OCI-LY7 (cell line): ENCODE measurements at regions not wholly inside any gene's neighbourhood (a gene's known extent, or its start where the extent isn't known, plus 50 kb on each side); places are given as distances from the start of the nearest gene placed in this dataset.

Source experiments
- BruUV-seq: library from RNA; stranded (reverse); fragments of 400-500 nt; replicated peaks from 2 replicates; lab custom pipeline; 2021; lab: Mats Ljungman, UMichigan
- CTCF ChIA-PET: fragments of 300-600 bp; sonication (Branson Sonifier 250); formaldehyde crosslinking; loops from one replicate; lab custom pipeline; 2022; ENCODE audit warnings: antibody characterized with exemption; ENCODE audit not compliant: unreplicated experiment; lab: Charles Lee
- POLR2A ChIA-PET: fragments of 300-600 bp; sonication (Branson Sonifier 250); formaldehyde crosslinking; loops from one replicate; lab custom pipeline; 2022; ENCODE audit warnings: antibody characterized with exemption; lab: Charles Lee
- DNase-seq: peaks from one replicate; pipeline ENCODE4 v3.0.0-alpha.2; 2015; ENCODE audit warnings: low spot score
- H2AFZ ChIP-seq: fragments of 200-600 bp; sonication (generic), shearing (Covaris generic); 2 replicates; pipeline ENCODE4 v1.6.1; 2014; ENCODE audit warnings: mild to moderate bottlenecking, antibody characterized with exemption, low read length, moderate library complexity
- H3K27ac ChIP-seq: fragments of 200-600 bp; sonication (generic); 2 replicates; pipeline ENCODE4 v1.5.1; 2014; ENCODE audit warnings: mixed run types, low read depth, mild to moderate bottlenecking, moderate library complexity, low read length, inconsistent platforms; ENCODE audit not compliant: poor library complexity, severe bottlenecking
- H3K36me3 ChIP-seq: fragments of 200-600 bp; sonication (generic); 2 replicates; pipeline ENCODE4 v1.6.1; 2014; ENCODE audit warnings: mild to moderate bottlenecking, antibody characterized with exemption, low read length, moderate library complexity, mixed read lengths; ENCODE audit not compliant: insufficient read depth
- H3K4me1 ChIP-seq: fragments of 200-600 bp; sonication (generic); 2 replicates; pipeline ENCODE4 v1.5.1; 2014; ENCODE audit warnings: mild to moderate bottlenecking, low read length; ENCODE audit not compliant: insufficient read depth, poor library complexity, severe bottlenecking
- H3K4me2 ChIP-seq: fragments of 200-600 bp; sonication (generic); 2 replicates; pipeline ENCODE4 v1.6.1; 2014; ENCODE audit warnings: mild to moderate bottlenecking, low read length
- H3K4me3 ChIP-seq: fragments of 200-600 bp; sonication (generic); 2 replicates; pipeline ENCODE4 v1.5.1; 2014; ENCODE audit warnings: mild to moderate bottlenecking, low read depth, low read length; ENCODE audit not compliant: poor library complexity, severe bottlenecking
- H3K79me2 ChIP-seq: fragments of 200-600 bp; sonication (generic); 2 replicates; pipeline ENCODE4 v1.6.1; 2016; ENCODE audit warnings: low read depth, mild to moderate bottlenecking, low read length, moderate library complexity, mixed read lengths; ENCODE audit not compliant: insufficient read depth
- H3K9me2 ChIP-seq: fragments of 200-600 bp; sonication (generic); 2 replicates; pipeline ENCODE4 v1.6.1; 2016; ENCODE audit warnings: mild to moderate bottlenecking, low read length, mixed read lengths; ENCODE audit not compliant: insufficient read depth
- H3K9me3 ChIP-seq: fragments of 200-600 bp; sonication (generic); 2 replicates; pipeline ENCODE4 v1.6.1; 2014; ENCODE audit warnings: mild to moderate bottlenecking, mixed run types, low read length, mixed read lengths
- H4K20me1 ChIP-seq: fragments of 200-600 bp; sonication (generic); 2 replicates; pipeline ENCODE4 v1.6.1; 2014; ENCODE audit warnings: mild to moderate bottlenecking, antibody characterized with exemption, low read length, moderate library complexity, mixed read lengths; ENCODE audit not compliant: insufficient read depth
- EZH2phosphoT487 ChIP-seq: fragments of 200-600 bp; sonication (generic); IDR thresholded peaks from 2 replicates; pipeline ENCODE4 v1.6.1; 2018; ENCODE audit warnings: low read depth, borderline replicate concordance, mild to moderate bottlenecking, mixed run types, antibody characterized with exemption, low read length, moderate library complexity, mixed read lengths
- intact Hi-C: fragments of 100-400 bp; cut with micrococcal nuclease; formaldehyde crosslinking; loops from one replicate; pipeline ENCODE4 v1.10.0; 2022; ENCODE audit not compliant: unreplicated experiment
- TF ChIP-seq, protein P1 (sequence below): fragments of 200-600 bp; sonication (generic); conservative IDR thresholded peaks from 2 replicates; pipeline ENCODE4 v1.5.1; 2014; ENCODE audit warnings: mild to moderate bottlenecking, antibody characterized with exemption, low read length, moderate library complexity, mixed read lengths

DNA sequence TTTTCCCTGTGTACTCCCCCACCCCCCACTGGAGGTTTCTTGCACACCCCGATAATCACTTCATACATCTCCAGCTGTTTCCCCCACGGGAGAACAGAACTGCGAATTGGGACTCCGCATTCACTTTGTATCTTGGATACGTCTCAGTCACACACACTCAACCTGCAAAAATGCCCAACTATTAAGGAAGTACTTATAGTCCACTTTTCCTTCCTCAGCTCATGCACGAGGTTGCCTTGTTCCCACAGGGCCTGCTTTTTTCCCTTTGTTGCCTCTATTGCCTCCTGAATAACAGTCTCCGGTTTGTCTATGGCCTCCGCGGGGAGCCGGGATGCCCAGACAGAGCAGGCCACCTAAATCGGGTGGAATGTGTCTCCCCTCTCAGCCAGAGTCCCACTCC is 282.3 kb downstream of the PYDC2 start:
- DNase-seq, result no peak
- H4K20me1 ChIP-seq, result no peaks in the 10 kb centered on the region
- CTCF ChIA-PET, result no interaction called here
- H3K9me3 ChIP-seq, result no peaks in the 10 kb centered on the region
- no peak overlapping the region for H3K4me3 ChIP-seq
- no peak for TF ChIP-seq EZH2phosphoT487
- TF ChIP-seq, protein P1, sequence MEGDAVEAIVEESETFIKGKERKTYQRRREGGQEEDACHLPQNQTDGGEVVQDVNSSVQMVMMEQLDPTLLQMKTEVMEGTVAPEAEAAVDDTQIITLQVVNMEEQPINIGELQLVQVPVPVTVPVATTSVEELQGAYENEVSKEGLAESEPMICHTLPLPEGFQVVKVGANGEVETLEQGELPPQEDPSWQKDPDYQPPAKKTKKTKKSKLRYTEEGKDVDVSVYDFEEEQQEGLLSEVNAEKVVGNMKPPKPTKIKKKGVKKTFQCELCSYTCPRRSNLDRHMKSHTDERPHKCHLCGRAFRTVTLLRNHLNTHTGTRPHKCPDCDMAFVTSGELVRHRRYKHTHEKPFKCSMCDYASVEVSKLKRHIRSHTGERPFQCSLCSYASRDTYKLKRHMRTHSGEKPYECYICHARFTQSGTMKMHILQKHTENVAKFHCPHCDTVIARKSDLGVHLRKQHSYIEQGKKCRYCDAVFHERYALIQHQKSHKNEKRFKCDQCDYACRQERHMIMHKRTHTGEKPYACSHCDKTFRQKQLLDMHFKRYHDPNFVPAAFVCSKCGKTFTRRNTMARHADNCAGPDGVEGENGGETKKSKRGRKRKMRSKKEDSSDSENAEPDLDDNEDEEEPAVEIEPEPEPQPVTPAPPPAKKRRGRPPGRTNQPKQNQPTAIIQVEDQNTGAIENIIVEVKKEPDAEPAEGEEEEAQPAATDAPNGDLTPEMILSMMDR, result no peak
- H3K27ac ChIP-seq, result no peak overlapping the region
- no TSS peak for BruUV-seq
- no peaks in the 10 kb centered on the region for H3K79me2 ChIP-seq
- no peaks in the 10 kb centered on the region for H3K36me3 ChIP-seq
- no peaks in the 10 kb centered on the region for H3K9me2 ChIP-seq
- no peak overlapping the region for H3K4me2 ChIP-seq
- H2AFZ ChIP-seq, result no peak overlapping the region
- POLR2A ChIA-PET, result interaction anchor here (0.6 kb wide), 1 partner anchor 8 kb away, joined by 3 read pairs; no protein-coding TSS in a partner anchor
- intact Hi-C loops, result no loop called here
- no peaks in the 10 kb centered on the region for H3K4me1 ChIP-seq

DNA sequence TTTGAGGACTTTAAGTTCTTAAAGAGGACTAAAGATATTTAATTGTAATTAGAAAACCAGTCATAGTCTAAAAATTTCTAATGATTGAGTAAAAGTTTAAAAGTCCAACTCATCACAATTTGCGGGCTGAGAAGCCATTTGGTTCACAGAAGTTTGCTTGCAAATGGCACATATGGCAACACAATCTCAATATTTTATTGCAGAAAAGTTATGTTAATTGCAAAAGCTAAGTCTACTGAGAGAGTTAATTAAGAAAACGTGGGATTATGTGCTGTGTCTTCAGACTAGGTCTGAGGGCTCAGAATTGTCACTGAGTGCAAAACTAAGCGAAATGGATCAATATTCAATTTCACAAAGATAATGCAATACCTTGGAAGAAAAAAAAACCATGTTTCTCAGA is 289.7 kb downstream of the PYDC2 start:
- POLR2A ChIA-PET, result interaction anchor here (0.9 kb wide), 1 partner anchor 10 kb away, joined by 3 read pairs; no protein-coding TSS in a partner anchor
- H3K36me3 ChIP-seq, result no peaks in the 10 kb centered on the region
- H3K4me2 ChIP-seq, result no peak overlapping the region
- H3K9me3 ChIP-seq, result no peaks in the 10 kb centered on the region
- H3K4me3 ChIP-seq, result no peak overlapping the region
- intact Hi-C loops, result loop anchor here (10.0 kb wide), 1 partner anchor 46 kb away; no protein-coding TSS in a partner anchor
- TF ChIP-seq, protein P1, result no peak
- TF ChIP-seq EZH2phosphoT487, result no peak
- H3K4me1 ChIP-seq, result no peaks in the 10 kb centered on the region
- H3K9me2 ChIP-seq, result no peaks in the 10 kb centered on the region
- no peaks in the 10 kb centered on the region for H3K79me2 ChIP-seq
- no peak overlapping the region for H3K27ac ChIP-seq
- BruUV-seq, result no TSS peak
- no peaks in the 10 kb centered on the region for H4K20me1 ChIP-seq
- H2AFZ ChIP-seq, result no peak overlapping the region
- DNase-seq, result no peak
- CTCF ChIA-PET, result no interaction called here

GRCh38 chr3:191753196-191753595 is 292.2 kb downstream of the PYDC2 start:
- no peaks in the 10 kb centered on the region for H3K79me2 ChIP-seq
- no peaks in the 10 kb centered on the region for H3K9me3 ChIP-seq
- BruUV-seq, result no TSS peak
- no peak overlapping the region for H3K27ac ChIP-seq
- TF ChIP-seq, protein P1, result no peak
- TF ChIP-seq EZH2phosphoT487, result no peak
- H4K20me1 ChIP-seq, result no peaks in the 10 kb centered on the region
- no peak for DNase-seq
- no peak overlapping the region for H2AFZ ChIP-seq
- H3K4me2 ChIP-seq, result no peak overlapping the region
- no peaks in the 10 kb centered on the region for H3K4me1 ChIP-seq
- no peak overlapping the region for H3K4me3 ChIP-seq
- no peaks in the 10 kb centered on the region for H3K36me3 ChIP-seq
- ChIA-PET POLR2A (interaction anchor here (0.7 kb wide), 1 partner anchor 1620 kb away, joined by 3 read pairs; no protein-coding TSS in a partner anchor), CTCF (no interaction called here)
- H3K9me2 ChIP-seq, result no peaks in the 10 kb centered on the region
- intact Hi-C loops, result loop anchor here (10.0 kb wide), 1 partner anchor 48 kb away; no protein-coding TSS in a partner anchor
